ENCODE measurements at regions not wholly inside any gene's neighbourhood (a gene's known extent, or its start where the extent isn't known, plus 50 kb on each side); places are given as distances from the start of the nearest gene placed in this dataset.

DNA sequence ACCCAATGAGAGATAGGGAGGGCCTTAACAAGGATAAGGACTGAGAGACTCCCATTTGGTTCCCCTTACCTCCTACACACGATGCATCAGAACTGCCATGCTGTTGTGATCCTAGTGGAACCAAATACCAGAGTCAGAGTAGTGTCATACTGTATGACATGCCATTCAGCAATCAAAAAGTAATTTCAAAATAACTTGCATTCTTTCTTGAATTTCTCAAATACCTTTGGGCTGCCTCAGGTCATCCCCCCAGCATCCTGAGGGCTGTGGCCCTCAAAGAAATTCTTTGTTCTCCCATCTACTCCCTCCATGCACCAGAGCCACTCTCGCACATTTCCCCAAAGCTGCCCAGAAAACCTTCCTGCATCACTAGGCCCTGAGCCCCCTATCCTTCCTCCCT lies 68.9 kb upstream of the PPP2R3A start:
- TF ChIP-seq, protein P1, sequence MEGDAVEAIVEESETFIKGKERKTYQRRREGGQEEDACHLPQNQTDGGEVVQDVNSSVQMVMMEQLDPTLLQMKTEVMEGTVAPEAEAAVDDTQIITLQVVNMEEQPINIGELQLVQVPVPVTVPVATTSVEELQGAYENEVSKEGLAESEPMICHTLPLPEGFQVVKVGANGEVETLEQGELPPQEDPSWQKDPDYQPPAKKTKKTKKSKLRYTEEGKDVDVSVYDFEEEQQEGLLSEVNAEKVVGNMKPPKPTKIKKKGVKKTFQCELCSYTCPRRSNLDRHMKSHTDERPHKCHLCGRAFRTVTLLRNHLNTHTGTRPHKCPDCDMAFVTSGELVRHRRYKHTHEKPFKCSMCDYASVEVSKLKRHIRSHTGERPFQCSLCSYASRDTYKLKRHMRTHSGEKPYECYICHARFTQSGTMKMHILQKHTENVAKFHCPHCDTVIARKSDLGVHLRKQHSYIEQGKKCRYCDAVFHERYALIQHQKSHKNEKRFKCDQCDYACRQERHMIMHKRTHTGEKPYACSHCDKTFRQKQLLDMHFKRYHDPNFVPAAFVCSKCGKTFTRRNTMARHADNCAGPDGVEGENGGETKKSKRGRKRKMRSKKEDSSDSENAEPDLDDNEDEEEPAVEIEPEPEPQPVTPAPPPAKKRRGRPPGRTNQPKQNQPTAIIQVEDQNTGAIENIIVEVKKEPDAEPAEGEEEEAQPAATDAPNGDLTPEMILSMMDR (conservative IDR thresholded peaks at IDR 0.05 in 1 of 2, IDR thresholded peaks at IDR 0.05 in 1 of 2; ENCODE audit: extremely low read depth in 1 of 2, insufficient read depth in 1 of 2, low read depth in 1 of 2, low read length in 2 of 2): no peak
- TF ChIP-seq EZH2 (IDR thresholded peaks at IDR 0.05; ENCODE audit: borderline replicate concordance, low read length): no peak

All from mammary epithelial cell (primary cell).